Mesenchymal stem cell (in vitro differentiated cells and primary cell): ENCODE measurements at regions not wholly inside any gene's neighbourhood (a gene's known extent, or its start where the extent isn't known, plus 50 kb on each side); places are given as distances from the start of the nearest gene placed in this dataset.

ENCODE experiments used
- DNase-seq: peaks from one replicate; pipeline ENCODE4 v3.0.0-alpha.2; 2013
- H2AFZ ChIP-seq: one replicate; pipeline ENCODE4 v1.6.1; 2013; ENCODE audit warnings: low read depth, mild to moderate bottlenecking, control low read depth, inconsistent platforms, low read length, moderate library complexity
- H2AK5ac ChIP-seq: 2 replicates; pipeline ENCODE4 v1.6.1; 2013; ENCODE audit warnings: low read length, moderate library complexity, mild to moderate bottlenecking, inconsistent platforms; ENCODE audit not compliant: severe bottlenecking
- H2BK120ac ChIP-seq: one replicate; pipeline ENCODE4 v1.6.1; 2013; ENCODE audit warnings: low read depth, mild to moderate bottlenecking, inconsistent platforms, low read length, moderate library complexity
- H2BK12ac ChIP-seq, 2 experiments: one replicate each; pipeline ENCODE4 v1.6.1; 2013; ENCODE audit warnings: inconsistent platforms in 2 of 2, low read length in 2 of 2, mild to moderate bottlenecking in 2 of 2, moderate library complexity in 2 of 2, control low read depth in 1 of 2
- H2BK15ac ChIP-seq: one replicate; pipeline ENCODE4 v1.6.1; 2013; ENCODE audit warnings: mild to moderate bottlenecking, low read depth, inconsistent platforms; ENCODE audit not compliant: poor library complexity, severe bottlenecking
- H2BK5ac ChIP-seq: 2 replicates; pipeline ENCODE4 v1.6.1; 2013; ENCODE audit warnings: low read depth, mild to moderate bottlenecking, low read length, control low read depth, inconsistent platforms; ENCODE audit not compliant: poor library complexity, severe bottlenecking
- H3K14ac ChIP-seq, 2 experiments: one replicate each; pipeline ENCODE4 v1.6.1; 2013; ENCODE audit warnings: inconsistent platforms in 2 of 2, low read length in 2 of 2, control low read depth in 1 of 2, mild to moderate bottlenecking in 1 of 2, moderate library complexity in 1 of 2
- H3K18ac ChIP-seq, 2 experiments: one replicate each; pipeline ENCODE4 v1.6.1; 2013; ENCODE audit warnings: inconsistent platforms in 2 of 2, low read length in 2 of 2, control low read depth in 1 of 2, low read depth in 1 of 2, mild to moderate bottlenecking in 1 of 2
- H3K23ac ChIP-seq, 2 experiments: one replicate each; pipeline ENCODE4 v1.6.1; 2013; ENCODE audit warnings: inconsistent platforms in 2 of 2, low read length in 2 of 2, mild to moderate bottlenecking in 2 of 2, moderate library complexity in 2 of 2, control low read depth in 1 of 2
- H3K27ac ChIP-seq: 2 replicates; pipeline ENCODE4 v1.5.1; 2013; ENCODE audit warnings: mild to moderate bottlenecking, moderate library complexity, low read length, control low read depth, inconsistent platforms; ENCODE audit not compliant: poor library complexity, severe bottlenecking
- H3K27me3 ChIP-seq, 2 experiments: 2 replicates each; pipeline versions ENCODE4 v1.6.1 to v1.7.0; 2013; ENCODE audit warnings: low read length in 2 of 2, mild to moderate bottlenecking in 2 of 2, moderate library complexity in 2 of 2, control low read depth in 1 of 2, inconsistent platforms in 1 of 2; ENCODE audit not compliant: control insufficient read depth in 1 of 2, insufficient read depth in 1 of 2
- H3K36me3 ChIP-seq, 2 experiments: 2 replicates each; pipeline versions ENCODE4 v1.6.1 to v1.7.0; 2013; ENCODE audit warnings: low read length in 2 of 2, control low read depth in 1 of 2, inconsistent platforms in 1 of 2, low read depth in 1 of 2, mild to moderate bottlenecking in 1 of 2; ENCODE audit not compliant: insufficient read depth in 2 of 2, control insufficient read depth in 1 of 2
- H3K4ac ChIP-seq, 2 experiments: one replicate each; pipeline ENCODE4 v1.6.1; 2013; ENCODE audit warnings: inconsistent platforms in 2 of 2, low read length in 2 of 2, mild to moderate bottlenecking in 2 of 2, moderate library complexity in 2 of 2, control low read depth in 1 of 2, low read depth in 1 of 2
- H3K4me1 ChIP-seq: 2 replicates; pipeline ENCODE4 v1.6.1; 2013; ENCODE audit warnings: low read depth, low read length, control low read depth; ENCODE audit not compliant: control insufficient read depth, insufficient read depth
- H3K4me2 ChIP-seq: 2 replicates; pipeline ENCODE4 v1.6.1; 2013; ENCODE audit warnings: low read length, mild to moderate bottlenecking, inconsistent platforms; ENCODE audit not compliant: poor library complexity, severe bottlenecking
- H3K4me3 ChIP-seq, 2 experiments: 2 replicates each; pipeline versions ENCODE4 v1.5.1 to v1.7.0; 2013; ENCODE audit warnings: low read length in 2 of 2, mild to moderate bottlenecking in 2 of 2, control low read depth in 1 of 2, low read depth in 1 of 2; ENCODE audit not compliant: insufficient read depth in 1 of 2
- H3K79me1 ChIP-seq: replicated peaks from 2 replicates; pipeline ENCODE4 v1.6.1; 2013; ENCODE audit warnings: mild to moderate bottlenecking, control low read depth, low read length, inconsistent platforms; ENCODE audit not compliant: poor library complexity, severe bottlenecking
- H3K9ac ChIP-seq: 2 replicates; pipeline ENCODE4 v1.7.0; 2013; ENCODE audit warnings: mild to moderate bottlenecking, low read length, moderate library complexity
- H3K9me3 ChIP-seq: 2 replicates; pipeline ENCODE4 v1.7.0; 2013; ENCODE audit warnings: mild to moderate bottlenecking, low read length; ENCODE audit not compliant: control insufficient read depth
- H4K8ac ChIP-seq: one replicate; pipeline ENCODE4 v1.6.1; 2013; ENCODE audit warnings: inconsistent platforms, mild to moderate bottlenecking, low read length, moderate library complexity
- H4K91ac ChIP-seq: one replicate; pipeline ENCODE4 v1.6.1; 2013; ENCODE audit warnings: mild to moderate bottlenecking, low read length, inconsistent platforms
- WGBS: methylation state at CpG from one replicate; pipeline ENCODE4 v1.1.7; 2013; ENCODE audit warnings: mixed read lengths; 5-methylcytosine and 5-hydroxymethylcytosine counted together

GRCh38 chr18:26655525-26656430 lies 107.4 kb upstream of the KCTD1 start:
- Histone ChIP-seq H2AFZ (no peak overlapping the region), H2BK15ac (no peak overlapping the region), H3K4ac (no peak overlapping the region), H3K9me3 (no peaks in the 10 kb centered on the region), H3K4me1 (peaks cover 3% of the 10 kb centered on the region), H3K23ac (no peak overlapping the region), H2BK120ac (no peak overlapping the region), H3K4me2 (peak overlapping the region; percentile 88), H2BK12ac (no peak overlapping the region), H4K91ac (no peak overlapping the region), H3K9ac (peak overlapping the region; percentile 35), H3K36me3 (no peaks in the 10 kb centered on the region), H3K27me3 (peaks cover 0 to 69% of the 10 kb centered on the region in 2 experiments), H3K14ac (no peak overlapping the region), H3K4me3 (peak overlapping the region; percentile 49 to 64), H3K27ac (peak overlapping the region; percentile 36), H2BK5ac (no peak overlapping the region), H4K8ac (no peak overlapping the region), H3K79me1 (no peaks in the 10 kb centered on the region), H2AK5ac (no peak overlapping the region), H3K18ac (no peak overlapping the region)
- peak; percentile 49 for DNase-seq
- WGBS: 5% methylated on average over 29 of the region's 58 CpGs

GRCh38 chr18:26654616-26655524 lies 106.5 kb upstream of the KCTD1 start:
- Histone ChIP-seq H3K23ac (no peak overlapping the region), H3K27ac (peak overlapping the region; percentile 36), H4K8ac (no peak overlapping the region), H3K18ac (no peak overlapping the region), H3K27me3 (peaks cover 0 to 69% of the 10 kb centered on the region in 2 experiments), H3K14ac (no peak overlapping the region), H3K4me2 (peak overlapping the region; percentile 88), H3K9me3 (no peaks in the 10 kb centered on the region), H3K79me1 (no peaks in the 10 kb centered on the region), H3K4me3 (peak overlapping the region in 1 of 2 experiments; percentile 62), H2AK5ac (no peak overlapping the region), H3K36me3 (no peaks in the 10 kb centered on the region), H4K91ac (no peak overlapping the region), H3K4ac (no peak overlapping the region), H2BK12ac (no peak overlapping the region), H2AFZ (no peak overlapping the region), H3K4me1 (peaks cover 3% of the 10 kb centered on the region), H2BK15ac (no peak overlapping the region), H2BK5ac (no peak overlapping the region), H2BK120ac (no peak overlapping the region), H3K9ac (no peak overlapping the region)
- peak; percentile 16 for DNase-seq
- WGBS: 28% methylated on average over 12 of the region's 12 CpGs

GRCh38 chr18:26653943-26654615 lies 105.7 kb upstream of the KCTD1 start:
- no peak overlapping the region for H3K4ac ChIP-seq
- no peak overlapping the region for H3K23ac ChIP-seq
- no peak overlapping the region for H2AK5ac ChIP-seq
- H3K4me1 ChIP-seq: peaks cover 3% of the 10 kb centered on the region
- no peak overlapping the region for H4K8ac ChIP-seq
- no peak overlapping the region for H2BK5ac ChIP-seq
- no peak overlapping the region for H2BK15ac ChIP-seq
- no peak for DNase-seq
- H3K79me1 ChIP-seq: no peaks in the 10 kb centered on the region
- H3K27ac ChIP-seq: peak overlapping the region; percentile 8
- H3K9me3 ChIP-seq: no peaks in the 10 kb centered on the region
- H4K91ac ChIP-seq: no peak overlapping the region
- no peak overlapping the region for H3K9ac ChIP-seq
- no peak overlapping the region for H2BK120ac ChIP-seq
- H3K4me2 ChIP-seq: no peak overlapping the region
- no peak overlapping the region for H2AFZ ChIP-seq
- no peak overlapping the region for H3K14ac ChIP-seq
- peaks cover 0 to 63% of the 10 kb centered on the region in 2 experiments for H3K27me3 ChIP-seq
- H3K36me3 ChIP-seq: no peaks in the 10 kb centered on the region
- WGBS: 87% methylated on average over 3 of the region's 5 CpGs
- H3K18ac ChIP-seq: no peak overlapping the region
- H3K4me3 ChIP-seq: no peak overlapping the region
- H2BK12ac ChIP-seq: no peak overlapping the region
